HG03565 (cell line): ENCODE measurements at regions not wholly inside any gene's neighbourhood (a gene's known extent, or its start where the extent isn't known, plus 50 kb on each side); places are given as distances from the start of the nearest gene placed in this dataset.

Experiments
- ATAC-seq: cut with Tn5 transposase; IDR thresholded peaks from one replicate; pipeline ENCODE4 v1.9.1; 2021; ENCODE audit warnings: mild to moderate bottlenecking, moderate library complexity; ENCODE audit not compliant: unreplicated experiment

GRCh38 chr10:121069061-121069850 is 218.1 kb downstream of the WDR11 start:
- peak; percentile 83 for ATAC-seq

- ATAC-seq, result no peak
Observed at GRCh38 chr10:121070275-121071070, 219.3 kb downstream of the WDR11 start.

- ATAC-seq, result no peak
Observed at GRCh38 chr10:121071901-121072300, 220.7 kb downstream of the WDR11 start.

- ATAC-seq, result no peak
Observed at GRCh38 chr10:121073728-121074127, 222.6 kb downstream of the WDR11 start.

GRCh38 chr10:121076776-121077715 is 225.9 kb downstream of the WDR11 start:
- ATAC-seq, result no peak

- ATAC-seq, result no peak
Observed at GRCh38 chr10:121078036-121078435, 226.9 kb downstream of the WDR11 start.

- ATAC-seq, result no peak
Observed at GRCh38 chr10:121078672-121079102, 227.5 kb downstream of the WDR11 start.

- no peak for ATAC-seq
Observed at GRCh38 chr10:121079226-121079625, 228.1 kb downstream of the WDR11 start.

GRCh38 chr10:121080281-121080891 is 229.2 kb downstream of the WDR11 start:
- ATAC-seq, result no peak

GRCh38 chr10:121081306-121081705 is 230.1 kb downstream of the WDR11 start:
- no peak for ATAC-seq

- ATAC-seq, result no peak
Observed at GRCh38 chr10:121082984-121083383, 231.8 kb downstream of the WDR11 start.

GRCh38 chr10:121084016-121084674 is 233.0 kb downstream of the WDR11 start:
- ATAC-seq, result no peak

GRCh38 chr10:121084675-121085070 is 233.5 kb downstream of the WDR11 start:
- no peak for ATAC-seq

- ATAC-seq, result no peak
Observed at GRCh38 chr10:121085367-121085766, 234.2 kb downstream of the WDR11 start.

GRCh38 chr10:121087129-121087528 is 236.0 kb downstream of the WDR11 start:
- ATAC-seq, result no peak

GRCh38 chr10:121087688-121088087 is 236.5 kb downstream of the WDR11 start:
- ATAC-seq, result no peak

GRCh38 chr10:121088524-121088923 is 237.4 kb downstream of the WDR11 start:
- no peak for ATAC-seq

GRCh38 chr10:121089434-121089833 is 238.3 kb downstream of the WDR11 start:
- ATAC-seq, result no peak

GRCh38 chr10:121091961-121092719 is 241.0 kb downstream of the WDR11 start:
- no peak for ATAC-seq
